ENCODE measurements at regions not wholly inside any gene's neighbourhood (a gene's known extent, or its start where the extent isn't known, plus 50 kb on each side); places are given as distances from the start of the nearest gene placed in this dataset.
A peak's percentile ranks its signal among the peaks of the same experiment; 100 is the strongest.

GRCh38 chr2:150147889-150148683 is 339.4 kb downstream of the RND3 start (continued):
- TF ChIP-seq CTCF (IDR thresholded peaks at IDR 0.05 in 2 of 3, conservative IDR thresholded peaks at IDR 0.05 in 1 of 3; ENCODE audit: borderline replicate concordance in 1 of 3, insufficient read depth in 1 of 3, low read depth in 2 of 3, low read length in 2 of 3) = no peak
- TF ChIP-seq RAD21 (IDR thresholded peaks at IDR 0.05; ENCODE audit: low read depth) = no peak

- no peak for ATAC-seq
- CTCF ChIA-PET = no interaction called here
- intact Hi-C loops (cut with micrococcal nuclease) = no loop called here
Observed at GRCh38 chr2:150146879-150147278, 340.6 kb downstream of the RND3 start.

GRCh38 chr2:150145299-150145692 is 342.2 kb downstream of the RND3 start:
- Histone ChIP-seq H3K9me2 (ENCODE audit: insufficient read depth) (no peaks in the 10 kb centered on the region), H3K4me1 (ENCODE audit: control insufficient read depth in 1 of 2, insufficient read depth in 2 of 2, low read length in 2 of 2) (peaks cover 0 to 13% of the 10 kb centered on the region in 2 experiments; a peak in 2 of 4 replicates), H4K20me1 (ENCODE audit: insufficient read depth) (no peaks in the 10 kb centered on the region), H3K27me3 (ENCODE audit: insufficient read depth, low read length) (no peaks in the 10 kb centered on the region), H3K79me2 (ENCODE audit: insufficient read depth, low read length) (no peaks in the 10 kb centered on the region), H3K36me3 (ENCODE audit: control insufficient read depth in 1 of 2, insufficient read depth in 2 of 2, low read length in 2 of 2) (no peaks in the 10 kb centered on the region), H3K9me3 (ENCODE audit: control insufficient read depth in 1 of 2, insufficient read depth in 1 of 2, low read depth in 1 of 2, low read length in 2 of 2) (no peaks in the 10 kb centered on the region), H3K9ac (ENCODE audit: low read length) (no peak overlapping the region), H3K4me3 (replicated peaks in 1 of 2; ENCODE audit: low read depth in 1 of 2, low read length in 2 of 2) (no peak overlapping the region), H3K4me2 (ENCODE audit: low read length) (no peak overlapping the region), H2AFZ (ENCODE audit: low read depth, low read length, poor library complexity, severe bottlenecking) (no peak overlapping the region), H3K27ac (ENCODE audit: low read depth, low read length) (no peak overlapping the region)
- ChIA-PET CTCF (no interaction called here), POLR2A (no interaction called here), RAD21 (ENCODE audit: low non-redundant PET in 1 of 2, low total read pairs in 2 of 2, uncharacterized antibody in 2 of 2, unreplicated experiment in 2 of 2) (no interaction called here)
- intact Hi-C loops (cut with micrococcal nuclease) = no loop called here
- ATAC-seq (no peak), DNase-seq (ENCODE audit: low read depth, low spot score) (no peak)
- TF ChIP-seq ELF1 (IDR thresholded peaks at IDR 0.05; ENCODE audit: borderline replicate concordance, low read depth) (no peak), POLR2A (IDR thresholded peaks at IDR 0.05; ENCODE audit: borderline replicate concordance, extremely low read depth, insufficient read depth, insufficient read length) (no peak)
- BruUV-seq (replicated peaks) = no TSS peak

More at GRCh38 chr2:150146879-150147278, 340.6 kb downstream of the RND3 start:
- ChIA-PET RAD21 (ENCODE audit: low non-redundant PET in 1 of 2, low total read pairs in 2 of 2, uncharacterized antibody in 2 of 2, unreplicated experiment in 2 of 2) (no interaction called here), POLR2A (no interaction called here)
- Histone ChIP-seq H3K4me3 (replicated peaks in 1 of 2; ENCODE audit: low read depth in 1 of 2, low read length in 2 of 2) (no peak overlapping the region), H3K4me2 (ENCODE audit: low read length) (no peak overlapping the region), H3K36me3 (ENCODE audit: control insufficient read depth in 1 of 2, insufficient read depth in 2 of 2, low read length in 2 of 2) (no peaks in the 10 kb centered on the region), H2AFZ (ENCODE audit: low read depth, low read length, poor library complexity, severe bottlenecking) (no peak overlapping the region), H3K9ac (ENCODE audit: low read length) (no peak overlapping the region), H3K9me3 (ENCODE audit: control insufficient read depth in 1 of 2, insufficient read depth in 1 of 2, low read depth in 1 of 2, low read length in 2 of 2) (no peaks in the 10 kb centered on the region), H3K79me2 (ENCODE audit: insufficient read depth, low read length) (no peaks in the 10 kb centered on the region), H3K9me2 (ENCODE audit: insufficient read depth) (no peaks in the 10 kb centered on the region), H3K27me3 (ENCODE audit: insufficient read depth, low read length) (no peaks in the 10 kb centered on the region), H3K27ac (ENCODE audit: low read depth, low read length) (no peak overlapping the region), H3K4me1 (ENCODE audit: control insufficient read depth in 1 of 2, insufficient read depth in 2 of 2, low read length in 2 of 2) (peaks cover 0 to 13% of the 10 kb centered on the region in 2 experiments; a peak in 2 of 4 replicates), H4K20me1 (ENCODE audit: insufficient read depth) (no peaks in the 10 kb centered on the region)
- no peak for DNase-seq (ENCODE audit: low read depth, low spot score)
- peak; percentile 42; the same call in 1 of the 2 replicates for TF ChIP-seq CBX3 (IDR thresholded peaks at IDR 0.05; ENCODE audit: low read depth)
- no peak for TF ChIP-seq EZH2phosphoT487 (IDR thresholded peaks at IDR 0.05; ENCODE audit: borderline replicate concordance)
- BruUV-seq (replicated peaks) = no TSS peak
